Activated CD4-positive, CD25-positive, alpha-beta regulatory T cell treated with anti-CD3 and anti-CD28 coated beads, Interleukin-2, amount 50 U/mL, for 72 hours (primary cell): ENCODE measurements at regions not wholly inside any gene's neighbourhood (a gene's known extent, or its start where the extent isn't known, plus 50 kb on each side); places are given as distances from the start of the nearest gene placed in this dataset.

ENCODE experiments used
- DNase-seq: peaks from one replicate; pipeline ENCODE4 v3.0.0; 2021

- no peak for DNase-seq
These were observed 203.0 kb upstream of the ADRA1B start for GRCh38 chr5:159713254-159713653.

- DNase-seq, result no peak
These were observed 202.5 kb upstream of the ADRA1B start for GRCh38 chr5:159713773-159714172.

GRCh38 chr5:159725475-159725874 is 190.8 kb upstream of the ADRA1B start:
- no peak for DNase-seq

GRCh38 chr5:159727167-159727566 is 189.1 kb upstream of the ADRA1B start:
- no peak for DNase-seq

- no peak for DNase-seq
These were observed 186.0 kb upstream of the ADRA1B start for GRCh38 chr5:159730285-159730684.

- DNase-seq, result no peak
These were observed 184.1 kb upstream of the ADRA1B start for GRCh38 chr5:159732220-159732619.

- DNase-seq, result no peak
These were observed 181.9 kb upstream of the ADRA1B start for GRCh38 chr5:159734366-159734765.

GRCh38 chr5:159735036-159735435 is 181.2 kb upstream of the ADRA1B start:
- no peak for DNase-seq

- no peak for DNase-seq
These were observed 180.3 kb upstream of the ADRA1B start for GRCh38 chr5:159735749-159736660.

- no peak for DNase-seq
These were observed 179.4 kb upstream of the ADRA1B start for GRCh38 chr5:159736844-159737243.

GRCh38 chr5:159737263-159737662 is 179.0 kb upstream of the ADRA1B start:
- no peak for DNase-seq

- DNase-seq, result no peak
These were observed 174.4 kb upstream of the ADRA1B start for GRCh38 chr5:159741829-159742322.

GRCh38 chr5:159743234-159743633 is 173.0 kb upstream of the ADRA1B start:
- DNase-seq, result no peak

GRCh38 chr5:159746707-159747106 is 169.6 kb upstream of the ADRA1B start:
- DNase-seq, result no peak

GRCh38 chr5:159749146-159749545 is 167.1 kb upstream of the ADRA1B start:
- DNase-seq, result no peak

GRCh38 chr5:159750226-159750625 is 166.1 kb upstream of the ADRA1B start:
- DNase-seq, result no peak

GRCh38 chr5:159751459-159751858 is 164.8 kb upstream of the ADRA1B start:
- DNase-seq, result no peak

GRCh38 chr5:159752622-159753275 is 163.5 kb upstream of the ADRA1B start:
- DNase-seq, result no peak

- no peak for DNase-seq
These were observed 158.1 kb upstream of the ADRA1B start for GRCh38 chr5:159758189-159758588.

GRCh38 chr5:159759791-159760290 is 156.4 kb upstream of the ADRA1B start:
- no peak for DNase-seq

GRCh38 chr5:159762921-159763320 is 153.4 kb upstream of the ADRA1B start:
- DNase-seq, result no peak

GRCh38 chr5:159763562-159763961 is 152.7 kb upstream of the ADRA1B start:
- no peak for DNase-seq

GRCh38 chr5:159764283-159765134 is 151.8 kb upstream of the ADRA1B start:
- DNase-seq, result no peak
